ENCODE measurements at regions not wholly inside any gene's neighbourhood (a gene's known extent, or its start where the extent isn't known, plus 50 kb on each side); places are given as distances from the start of the nearest gene placed in this dataset.

DNA sequence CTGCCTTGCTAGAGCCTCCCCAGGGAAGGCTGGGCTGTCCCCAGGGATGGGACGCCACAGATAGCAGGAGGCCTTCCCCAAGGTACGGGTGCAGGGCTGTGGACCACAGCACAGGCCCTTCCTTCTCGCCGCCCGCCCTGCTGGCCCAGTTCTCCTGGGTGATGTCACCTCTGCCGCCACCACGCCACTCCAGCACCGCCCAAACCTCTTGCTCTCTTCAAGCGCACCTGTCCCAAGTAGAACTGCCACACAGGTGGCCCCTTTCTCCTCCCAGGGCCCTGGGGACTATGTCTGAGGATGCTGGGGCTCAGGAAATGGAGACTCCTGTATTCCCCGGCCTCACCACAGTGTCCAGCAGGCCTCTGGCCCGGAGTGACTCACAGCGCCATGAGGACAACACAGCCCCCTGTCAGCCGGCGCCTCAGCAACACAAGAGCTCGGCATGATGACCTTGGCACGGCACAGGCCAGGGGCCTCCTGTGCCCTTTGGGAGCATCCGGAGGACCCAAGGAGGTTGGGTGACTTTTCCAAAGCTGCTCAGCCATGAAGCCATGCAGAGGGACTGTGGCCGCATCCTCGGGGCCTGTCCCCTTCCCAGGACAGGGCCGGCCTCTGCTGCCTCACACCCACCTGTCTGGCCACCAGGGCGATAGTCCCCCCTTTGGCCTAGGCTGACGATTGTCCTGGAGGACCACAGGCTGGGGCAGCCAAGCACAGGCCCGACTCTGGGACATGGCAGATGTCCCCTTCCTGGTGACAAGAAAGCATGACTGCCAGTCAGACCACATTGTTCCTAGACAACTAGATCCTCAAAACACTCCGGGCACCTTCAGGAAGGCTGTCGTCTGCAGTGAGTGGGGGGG, 1023.5 kb downstream of the BRD1 start:
- TF ChIP-seq, protein P1, sequence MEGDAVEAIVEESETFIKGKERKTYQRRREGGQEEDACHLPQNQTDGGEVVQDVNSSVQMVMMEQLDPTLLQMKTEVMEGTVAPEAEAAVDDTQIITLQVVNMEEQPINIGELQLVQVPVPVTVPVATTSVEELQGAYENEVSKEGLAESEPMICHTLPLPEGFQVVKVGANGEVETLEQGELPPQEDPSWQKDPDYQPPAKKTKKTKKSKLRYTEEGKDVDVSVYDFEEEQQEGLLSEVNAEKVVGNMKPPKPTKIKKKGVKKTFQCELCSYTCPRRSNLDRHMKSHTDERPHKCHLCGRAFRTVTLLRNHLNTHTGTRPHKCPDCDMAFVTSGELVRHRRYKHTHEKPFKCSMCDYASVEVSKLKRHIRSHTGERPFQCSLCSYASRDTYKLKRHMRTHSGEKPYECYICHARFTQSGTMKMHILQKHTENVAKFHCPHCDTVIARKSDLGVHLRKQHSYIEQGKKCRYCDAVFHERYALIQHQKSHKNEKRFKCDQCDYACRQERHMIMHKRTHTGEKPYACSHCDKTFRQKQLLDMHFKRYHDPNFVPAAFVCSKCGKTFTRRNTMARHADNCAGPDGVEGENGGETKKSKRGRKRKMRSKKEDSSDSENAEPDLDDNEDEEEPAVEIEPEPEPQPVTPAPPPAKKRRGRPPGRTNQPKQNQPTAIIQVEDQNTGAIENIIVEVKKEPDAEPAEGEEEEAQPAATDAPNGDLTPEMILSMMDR (IDR thresholded peaks at IDR 0.05) = no peak
- TF ChIP-seq POLR2A (IDR thresholded peaks at IDR 0.05) = no peak
